AG20443 (cell line): ENCODE measurements at regions not wholly inside any gene's neighbourhood (a gene's known extent, or its start where the extent isn't known, plus 50 kb on each side); places are given as distances from the start of the nearest gene placed in this dataset.

Experiments
- DNase-seq: peaks from one replicate; pipeline ENCODE4 v3.0.0; 2012; ENCODE audit warnings: low spot score, mixed read lengths

GRCh38 chr5:173741729-173742431 is 125.4 kb upstream of the BOD1 start:
- no peak for DNase-seq

- DNase-seq: no peak
Observed at GRCh38 chr5:173742432-173742816, 126.0 kb upstream of the BOD1 start.

- no peak for DNase-seq
Observed at GRCh38 chr5:173743641-173744343, 127.3 kb upstream of the BOD1 start.

- no peak for DNase-seq
Observed at GRCh38 chr5:173744551-173744950, 128.1 kb upstream of the BOD1 start.

- no peak for DNase-seq
Observed at GRCh38 chr5:173745123-173745522, 128.7 kb upstream of the BOD1 start.

GRCh38 chr5:173745557-173745956 is 129.1 kb upstream of the BOD1 start:
- no peak for DNase-seq

GRCh38 chr5:173746047-173746646 is 129.7 kb upstream of the BOD1 start:
- DNase-seq: no peak

GRCh38 chr5:173747876-173748275 is 131.4 kb upstream of the BOD1 start:
- DNase-seq: no peak

- no peak for DNase-seq
Observed at GRCh38 chr5:173750538-173751265, 134.3 kb upstream of the BOD1 start.

GRCh38 chr5:173751266-173751600 is 134.8 kb upstream of the BOD1 start:
- DNase-seq: no peak

GRCh38 chr5:173752653-173753052 is 135.5 kb upstream of the CPEB4 start:
- no peak for DNase-seq

- no peak for DNase-seq
Observed at GRCh38 chr5:173753307-173754168, 134.6 kb upstream of the CPEB4 start.

GRCh38 chr5:173755319-173755718 is 132.8 kb upstream of the CPEB4 start:
- DNase-seq: no peak

- no peak for DNase-seq
Observed at GRCh38 chr5:173757403-173758209, 130.5 kb upstream of the CPEB4 start.

- DNase-seq: no peak
Observed at GRCh38 chr5:173758676-173759075, 129.5 kb upstream of the CPEB4 start.

- no peak for DNase-seq
Observed at GRCh38 chr5:173759691-173760090, 128.5 kb upstream of the CPEB4 start.

- DNase-seq: no peak
Observed at GRCh38 chr5:173760461-173761177, 127.5 kb upstream of the CPEB4 start.

GRCh38 chr5:173761178-173761513 is 127.0 kb upstream of the CPEB4 start:
- no peak for DNase-seq

GRCh38 chr5:173762045-173762444 is 126.1 kb upstream of the CPEB4 start:
- DNase-seq: no peak

GRCh38 chr5:173762930-173763329 is 125.2 kb upstream of the CPEB4 start:
- DNase-seq: no peak
